Stimulated activated CD8-positive, alpha-beta memory T cell treated with anti-CD3 and anti-CD28 coated beads, Interleukin-2, amount 100 ng/mL, for 48 hours (primary cell): ENCODE measurements at regions not wholly inside any gene's neighbourhood (a gene's known extent, or its start where the extent isn't known, plus 50 kb on each side); places are given as distances from the start of the nearest gene placed in this dataset.

Source experiments
- DNase-seq, 2 donors: peaks; one replicate each; pipeline ENCODE4 v3.0.0-alpha.2; 2020; ENCODE audit warnings: low read depth in 2 of 2

- DNase-seq, result no peak
Measured at GRCh38 chr1:90780981-90781380, 63.9 kb upstream of the BARHL2 start.

DNA sequence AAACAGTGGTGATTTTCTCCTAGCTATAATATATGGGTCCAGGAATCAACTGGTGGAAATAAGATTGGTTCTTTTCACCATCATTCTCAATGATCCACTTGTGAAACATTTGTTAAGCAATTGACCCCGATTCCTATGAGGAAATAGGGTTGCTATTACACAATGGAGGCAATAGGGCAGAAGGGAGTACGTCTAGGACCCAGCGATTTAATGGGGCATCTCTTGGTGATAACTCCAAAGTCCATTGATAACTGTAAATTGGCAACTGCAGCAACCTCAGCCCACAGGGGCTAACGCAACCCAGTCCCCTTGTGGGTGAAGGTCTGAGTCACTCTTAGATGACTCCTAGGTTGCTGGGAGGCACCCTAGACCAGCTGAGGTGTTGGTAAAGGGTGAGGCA is 62.5 kb upstream of the BARHL2 start:
- DNase-seq, result no peak

GRCh38 chr1:90778486-90778885 is 61.4 kb upstream of the BARHL2 start:
- no peak for DNase-seq

GRCh38 chr1:90773812-90774211 is 56.7 kb upstream of the BARHL2 start:
- no peak for DNase-seq

DNA sequence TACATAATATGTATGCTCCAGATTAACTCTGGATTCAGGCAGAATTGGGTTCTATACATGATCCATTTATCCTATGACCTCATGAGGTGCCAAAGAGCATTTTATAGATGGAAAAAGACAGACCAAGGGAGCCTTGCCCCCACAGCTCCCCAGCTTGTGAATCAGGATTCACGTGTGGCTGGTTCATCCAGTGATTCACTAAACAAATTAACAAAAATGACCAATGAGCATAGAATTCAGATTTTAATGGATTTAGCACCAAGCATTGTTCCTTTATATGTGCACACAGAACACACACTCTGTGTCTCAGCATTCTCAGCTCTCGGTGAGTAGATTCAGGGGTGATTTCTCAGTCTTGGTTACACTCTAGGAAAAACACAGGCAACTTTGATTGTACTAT is 51.7 kb upstream of the BARHL2 start:
- no peak for DNase-seq

GRCh38 chr1:90768098-90768497 is 51.0 kb upstream of the BARHL2 start:
- no peak for DNase-seq
